ENCODE measurements at regions not wholly inside any gene's neighbourhood (a gene's known extent, or its start where the extent isn't known, plus 50 kb on each side); places are given as distances from the start of the nearest gene placed in this dataset.

- TF ChIP-seq, protein P1, sequence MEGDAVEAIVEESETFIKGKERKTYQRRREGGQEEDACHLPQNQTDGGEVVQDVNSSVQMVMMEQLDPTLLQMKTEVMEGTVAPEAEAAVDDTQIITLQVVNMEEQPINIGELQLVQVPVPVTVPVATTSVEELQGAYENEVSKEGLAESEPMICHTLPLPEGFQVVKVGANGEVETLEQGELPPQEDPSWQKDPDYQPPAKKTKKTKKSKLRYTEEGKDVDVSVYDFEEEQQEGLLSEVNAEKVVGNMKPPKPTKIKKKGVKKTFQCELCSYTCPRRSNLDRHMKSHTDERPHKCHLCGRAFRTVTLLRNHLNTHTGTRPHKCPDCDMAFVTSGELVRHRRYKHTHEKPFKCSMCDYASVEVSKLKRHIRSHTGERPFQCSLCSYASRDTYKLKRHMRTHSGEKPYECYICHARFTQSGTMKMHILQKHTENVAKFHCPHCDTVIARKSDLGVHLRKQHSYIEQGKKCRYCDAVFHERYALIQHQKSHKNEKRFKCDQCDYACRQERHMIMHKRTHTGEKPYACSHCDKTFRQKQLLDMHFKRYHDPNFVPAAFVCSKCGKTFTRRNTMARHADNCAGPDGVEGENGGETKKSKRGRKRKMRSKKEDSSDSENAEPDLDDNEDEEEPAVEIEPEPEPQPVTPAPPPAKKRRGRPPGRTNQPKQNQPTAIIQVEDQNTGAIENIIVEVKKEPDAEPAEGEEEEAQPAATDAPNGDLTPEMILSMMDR (IDR thresholded peaks at IDR 0.05): no peak
- TF ChIP-seq POLR2A (IDR thresholded peaks at IDR 0.05): no peak
Observed at GRCh38 chr9:130779153-130779855, 55.8 kb upstream of the ABL1 start.

All from lower leg skin (tissue), 3 donors.